Heart left ventricle (tissue), 13 donors: ENCODE measurements at regions not wholly inside any gene's neighbourhood (a gene's known extent, or its start where the extent isn't known, plus 50 kb on each side); places are given as distances from the start of the nearest gene placed in this dataset.

Source experiments
- POLR2A ChIP-seq, 2 donors: fragments of 450-650 bp; IDR thresholded peaks; one replicate each; pipeline ENCODE4 v1.6.1; 2017; ENCODE audit warnings: antibody characterized with exemption in 2 of 2, mild to moderate bottlenecking in 2 of 2, moderate library complexity in 2 of 2
- TF ChIP-seq, protein P1 (sequence below), 12 donors: fragments of 200-600 bp; sonication (generic) in 4 of 12; IDR thresholded peaks; one replicate each; pipeline versions ENCODE4 v1.5.0 to v1.8.0; 2018 to 2022; ENCODE audit warnings: antibody characterized with exemption in 12 of 12, mild to moderate bottlenecking in 5 of 12
- donor health status: ischemic (EF 13 %, LVEDD 7.1; RV severe dilation, severe dysfunction).
- donor health status: DM: no; HTN: yes; CAD: no.
- donor health status: DM: no; HTN: no; CAD: no.
- donor health status: ischemic (EF 25% LVEDD 6.9; RV normal size, moderate dysfunction).
- donor health status: ischemic (EF 25% LVEDD 5.7; RV mildly dilated, moderate dysfunction).
- donor health status: ischemic (EF 35%, LVEDD 5.7; RV mildly dilated, moderate dysfunction).
- donor health status: nonischemic (EF 11% LVEDD 7.7; RV severe dilation, severe dysfunction).
- donor health status: DM: yes; HTN: yes; CAD: no.
- donor health status: PGD.
- donor health status: ischemic (EF 29% LVEDD 5.4; RV normal size, mild dysfunction).
- donor health status: nonischemic (EF 23%, LVEDD 6.1; RV moderate dilation, normal function).

DNA sequence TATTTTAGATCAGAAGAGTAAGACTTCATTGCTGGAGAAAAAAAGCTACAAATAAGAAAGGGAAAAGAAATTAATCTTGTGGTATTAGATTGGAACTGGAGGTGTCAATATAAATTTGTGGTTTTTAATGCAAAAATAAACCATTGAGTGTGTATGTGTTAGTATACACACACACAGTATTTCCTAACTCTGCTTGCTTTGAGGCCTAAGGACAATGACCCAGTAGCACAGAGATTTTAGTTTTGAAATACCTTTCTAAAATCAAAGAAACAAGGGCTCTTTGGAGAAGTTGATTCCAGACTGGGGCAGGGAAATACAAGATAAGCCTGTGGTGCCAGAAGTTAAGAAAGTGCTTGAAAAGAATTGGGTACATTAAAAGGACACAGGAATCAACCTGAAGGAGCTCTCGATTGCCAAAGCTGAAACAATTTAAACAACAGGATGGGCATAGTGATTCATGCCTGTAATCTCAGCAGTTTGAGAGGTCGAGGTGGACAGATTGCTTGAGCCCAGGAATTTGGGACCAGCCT is 84.6 kb upstream of the DTNBP1 start:
- TF ChIP-seq, protein P1, sequence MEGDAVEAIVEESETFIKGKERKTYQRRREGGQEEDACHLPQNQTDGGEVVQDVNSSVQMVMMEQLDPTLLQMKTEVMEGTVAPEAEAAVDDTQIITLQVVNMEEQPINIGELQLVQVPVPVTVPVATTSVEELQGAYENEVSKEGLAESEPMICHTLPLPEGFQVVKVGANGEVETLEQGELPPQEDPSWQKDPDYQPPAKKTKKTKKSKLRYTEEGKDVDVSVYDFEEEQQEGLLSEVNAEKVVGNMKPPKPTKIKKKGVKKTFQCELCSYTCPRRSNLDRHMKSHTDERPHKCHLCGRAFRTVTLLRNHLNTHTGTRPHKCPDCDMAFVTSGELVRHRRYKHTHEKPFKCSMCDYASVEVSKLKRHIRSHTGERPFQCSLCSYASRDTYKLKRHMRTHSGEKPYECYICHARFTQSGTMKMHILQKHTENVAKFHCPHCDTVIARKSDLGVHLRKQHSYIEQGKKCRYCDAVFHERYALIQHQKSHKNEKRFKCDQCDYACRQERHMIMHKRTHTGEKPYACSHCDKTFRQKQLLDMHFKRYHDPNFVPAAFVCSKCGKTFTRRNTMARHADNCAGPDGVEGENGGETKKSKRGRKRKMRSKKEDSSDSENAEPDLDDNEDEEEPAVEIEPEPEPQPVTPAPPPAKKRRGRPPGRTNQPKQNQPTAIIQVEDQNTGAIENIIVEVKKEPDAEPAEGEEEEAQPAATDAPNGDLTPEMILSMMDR (IDR thresholded peaks at IDR 0.05) = no peak
- no peak for TF ChIP-seq POLR2A (IDR thresholded peaks at IDR 0.05)
